ENCODE measurements at regions not wholly inside any gene's neighbourhood (a gene's known extent, or its start where the extent isn't known, plus 50 kb on each side); places are given as distances from the start of the nearest gene placed in this dataset.

DNA sequence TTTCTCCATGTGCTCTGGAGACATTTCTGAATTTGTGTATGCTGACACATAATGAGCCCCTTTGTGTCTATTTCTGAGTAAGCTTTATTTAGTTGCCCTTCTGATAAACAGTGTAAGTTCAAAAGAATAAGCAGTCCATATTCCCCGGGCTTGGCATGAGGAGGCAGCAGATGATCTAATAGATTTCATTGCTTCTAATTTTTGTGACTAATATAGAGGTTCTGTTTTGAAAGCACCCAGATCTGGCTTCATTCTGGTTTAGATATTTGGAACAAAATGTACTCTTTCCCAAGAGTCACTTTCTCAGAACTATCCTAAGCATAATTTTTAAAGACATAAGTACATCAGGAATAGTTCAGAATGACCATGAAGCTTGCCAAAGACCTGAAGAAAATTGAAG, 290.9 kb downstream of the BTG1 start:
- TF ChIP-seq, protein P1, sequence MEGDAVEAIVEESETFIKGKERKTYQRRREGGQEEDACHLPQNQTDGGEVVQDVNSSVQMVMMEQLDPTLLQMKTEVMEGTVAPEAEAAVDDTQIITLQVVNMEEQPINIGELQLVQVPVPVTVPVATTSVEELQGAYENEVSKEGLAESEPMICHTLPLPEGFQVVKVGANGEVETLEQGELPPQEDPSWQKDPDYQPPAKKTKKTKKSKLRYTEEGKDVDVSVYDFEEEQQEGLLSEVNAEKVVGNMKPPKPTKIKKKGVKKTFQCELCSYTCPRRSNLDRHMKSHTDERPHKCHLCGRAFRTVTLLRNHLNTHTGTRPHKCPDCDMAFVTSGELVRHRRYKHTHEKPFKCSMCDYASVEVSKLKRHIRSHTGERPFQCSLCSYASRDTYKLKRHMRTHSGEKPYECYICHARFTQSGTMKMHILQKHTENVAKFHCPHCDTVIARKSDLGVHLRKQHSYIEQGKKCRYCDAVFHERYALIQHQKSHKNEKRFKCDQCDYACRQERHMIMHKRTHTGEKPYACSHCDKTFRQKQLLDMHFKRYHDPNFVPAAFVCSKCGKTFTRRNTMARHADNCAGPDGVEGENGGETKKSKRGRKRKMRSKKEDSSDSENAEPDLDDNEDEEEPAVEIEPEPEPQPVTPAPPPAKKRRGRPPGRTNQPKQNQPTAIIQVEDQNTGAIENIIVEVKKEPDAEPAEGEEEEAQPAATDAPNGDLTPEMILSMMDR (IDR thresholded peaks at IDR 0.05; ENCODE audit: unreplicated experiment) = no peak
- H3K9me3 Mint-ChIP-seq = no peaks in the 10 kb centered on the region
- H3K4me1 Mint-ChIP-seq = no peaks in the 10 kb centered on the region
- no peaks in the 10 kb centered on the region for H3K27me3 Mint-ChIP-seq (ENCODE audit: low read depth)
- H3K4me3 Mint-ChIP-seq = no peak overlapping the region
- no peaks in the 10 kb centered on the region for H3K36me3 Mint-ChIP-seq
- no peak overlapping the region for H3K27ac Mint-ChIP-seq
- no peak for DNase-seq (ENCODE audit: low spot score in 2 of 2, unreplicated experiment in 2 of 2)

DNA sequence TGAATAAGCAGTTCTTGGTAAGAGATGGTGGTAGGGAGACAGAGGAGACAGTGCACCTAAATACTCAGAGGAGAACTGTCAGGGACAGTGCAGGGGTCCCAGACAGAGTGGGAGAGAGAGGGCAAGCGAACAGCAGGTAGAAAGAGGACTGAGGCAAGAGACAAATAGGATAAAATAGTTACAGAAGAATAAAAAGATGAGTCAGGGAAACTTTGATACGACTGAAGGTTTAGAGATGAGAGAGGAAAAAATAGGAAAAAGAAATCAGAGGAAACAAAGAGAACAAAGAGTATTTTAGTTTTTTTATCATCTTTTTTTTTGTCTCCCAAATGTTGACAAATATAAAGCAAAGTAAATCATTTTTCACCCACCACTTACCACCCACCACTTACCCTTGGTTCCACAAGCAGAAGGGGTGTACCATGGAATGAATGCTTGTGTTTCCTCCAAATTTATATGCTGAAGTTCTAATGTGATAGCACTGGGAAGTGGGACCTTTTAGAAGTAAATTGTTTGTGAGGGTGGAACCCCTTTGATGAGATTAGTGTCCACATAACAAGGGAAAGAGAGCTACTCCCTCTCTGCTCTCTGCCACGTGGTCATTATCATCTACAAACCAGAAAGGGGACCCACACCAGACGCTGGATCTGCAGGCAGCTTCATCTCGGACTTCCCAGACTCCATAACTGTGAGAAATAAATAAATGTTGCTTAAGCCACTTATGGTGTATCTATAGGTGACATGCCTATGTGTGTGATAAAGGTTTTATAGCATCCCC, 292.1 kb downstream of the BTG1 start:
- Mint-ChIP-seq H3K9me3 (peaks cover 4% of the 10 kb centered on the region), H3K4me1 (no peaks in the 10 kb centered on the region), H3K4me3 (no peak overlapping the region), H3K36me3 (no peaks in the 10 kb centered on the region), H3K27ac (no peak overlapping the region), H3K27me3 (ENCODE audit: low read depth) (no peaks in the 10 kb centered on the region)
- no peak for DNase-seq (ENCODE audit: low spot score in 2 of 2, unreplicated experiment in 2 of 2)
- TF ChIP-seq, protein P1 (IDR thresholded peaks at IDR 0.05; ENCODE audit: unreplicated experiment) = no peak

DNA sequence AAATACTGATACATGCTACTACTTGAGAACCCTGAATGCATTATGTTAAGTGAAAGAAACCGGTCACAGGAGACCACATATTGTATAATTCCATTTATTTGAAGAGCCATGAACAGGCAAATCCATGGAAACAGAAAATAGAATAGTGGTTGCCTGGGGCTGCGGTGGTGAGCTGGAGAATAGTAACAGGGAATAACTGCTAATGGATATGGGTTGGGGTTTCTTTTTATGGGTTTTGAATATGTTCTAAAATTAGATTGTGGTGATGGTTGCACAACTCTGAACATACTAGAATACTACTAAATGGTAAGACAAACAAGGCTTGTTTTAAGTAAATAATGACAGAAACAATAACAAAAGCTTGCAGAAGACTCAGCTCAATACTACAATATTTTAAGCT, 293.0 kb downstream of the BTG1 start:
- Mint-ChIP-seq H3K9me3 (peaks cover 10% of the 10 kb centered on the region), H3K36me3 (peaks cover 2% of the 10 kb centered on the region), H3K27ac (no peak overlapping the region), H3K4me3 (no peak overlapping the region), H3K4me1 (no peaks in the 10 kb centered on the region), H3K27me3 (ENCODE audit: low read depth) (no peaks in the 10 kb centered on the region)
- TF ChIP-seq, protein P1 (IDR thresholded peaks at IDR 0.05; ENCODE audit: unreplicated experiment) = no peak
- no peak for DNase-seq (ENCODE audit: low spot score in 2 of 2, unreplicated experiment in 2 of 2)

DNA sequence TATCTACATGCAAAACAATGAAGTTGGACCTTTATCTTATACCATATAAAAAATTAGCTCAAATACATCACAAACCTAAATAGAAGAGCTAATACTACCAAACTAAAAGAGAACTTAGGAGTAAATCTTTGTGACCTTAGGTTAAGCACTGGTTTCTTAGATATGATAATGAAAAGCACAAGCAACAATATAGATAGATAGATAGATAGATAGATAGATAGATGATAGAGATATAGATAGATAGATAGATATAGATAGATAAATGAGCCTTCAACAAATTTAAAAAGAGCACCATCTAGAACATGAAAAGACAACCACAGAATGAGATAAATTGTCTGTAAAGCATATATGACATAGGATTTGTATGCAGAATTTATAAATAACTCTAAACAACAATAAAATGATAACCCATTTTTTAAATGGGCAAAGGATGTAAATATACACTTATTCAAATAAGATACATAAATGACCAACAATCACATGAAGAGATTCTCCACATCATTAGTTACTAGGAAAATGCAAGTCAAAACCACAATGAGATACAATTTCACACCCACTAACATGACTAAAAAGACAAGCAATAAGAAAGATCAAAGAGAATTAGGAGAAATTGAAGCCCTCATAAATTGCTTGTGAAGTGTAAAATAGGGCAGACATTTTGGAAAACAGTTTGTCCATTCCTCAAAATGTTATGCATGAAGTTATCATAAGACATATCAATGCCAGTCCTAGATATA, 293.7 kb downstream of the BTG1 start:
- Mint-ChIP-seq H3K27ac (no peak overlapping the region), H3K4me3 (no peak overlapping the region), H3K9me3 (peaks cover 14% of the 10 kb centered on the region), H3K27me3 (ENCODE audit: low read depth) (no peaks in the 10 kb centered on the region), H3K4me1 (no peaks in the 10 kb centered on the region), H3K36me3 (peaks cover 5% of the 10 kb centered on the region)
- TF ChIP-seq, protein P1 (IDR thresholded peaks at IDR 0.05; ENCODE audit: unreplicated experiment) = no peak
- no peak for DNase-seq (ENCODE audit: low spot score in 2 of 2, unreplicated experiment in 2 of 2)

- Mint-ChIP-seq H3K4me3 (no peak overlapping the region), H3K9me3 (peaks cover 31% of the 10 kb centered on the region), H3K36me3 (peaks cover 5% of the 10 kb centered on the region), H3K27me3 (ENCODE audit: low read depth) (no peaks in the 10 kb centered on the region), H3K27ac (no peak overlapping the region), H3K4me1 (peaks cover 7% of the 10 kb centered on the region)
- TF ChIP-seq, protein P1 (IDR thresholded peaks at IDR 0.05; ENCODE audit: unreplicated experiment) = no peak
- no peak for DNase-seq (ENCODE audit: low spot score in 2 of 2, unreplicated experiment in 2 of 2)
Measured at GRCh38 chr12:91846466-91847055, 299.1 kb downstream of the BTG1 start.

All from mesothelial cell of epicardium (in vitro differentiated cells).